Brain pericyte (primary cell): ENCODE measurements at regions not wholly inside any gene's neighbourhood (a gene's known extent, or its start where the extent isn't known, plus 50 kb on each side); places are given as distances from the start of the nearest gene placed in this dataset.

Experiments
- DNase-seq: peaks from one replicate; pipeline ENCODE4 v3.0.0-alpha.2; 2012; ENCODE audit warnings: low read depth, low spot score

DNA sequence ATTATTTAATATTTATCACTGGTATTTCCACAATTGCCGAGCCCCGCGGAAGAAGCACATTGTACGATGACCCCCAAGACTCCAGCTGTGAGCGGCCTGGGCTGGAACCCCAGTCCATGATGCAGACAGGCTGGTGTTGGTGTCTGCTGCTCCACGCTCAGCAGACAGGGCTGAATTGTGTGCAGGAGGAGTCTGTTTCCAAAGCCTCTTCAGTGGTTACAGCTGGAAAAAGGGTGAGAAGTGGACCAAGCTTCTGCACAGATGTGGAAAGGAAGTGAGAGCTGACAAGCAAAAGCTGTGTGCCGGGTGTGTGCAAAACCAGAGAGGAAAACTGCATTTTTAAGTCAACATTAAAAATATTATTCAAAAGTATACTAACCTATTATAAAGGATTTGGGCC is 500.4 kb downstream of the GALR1 start:
- DNase-seq = no peak

DNA sequence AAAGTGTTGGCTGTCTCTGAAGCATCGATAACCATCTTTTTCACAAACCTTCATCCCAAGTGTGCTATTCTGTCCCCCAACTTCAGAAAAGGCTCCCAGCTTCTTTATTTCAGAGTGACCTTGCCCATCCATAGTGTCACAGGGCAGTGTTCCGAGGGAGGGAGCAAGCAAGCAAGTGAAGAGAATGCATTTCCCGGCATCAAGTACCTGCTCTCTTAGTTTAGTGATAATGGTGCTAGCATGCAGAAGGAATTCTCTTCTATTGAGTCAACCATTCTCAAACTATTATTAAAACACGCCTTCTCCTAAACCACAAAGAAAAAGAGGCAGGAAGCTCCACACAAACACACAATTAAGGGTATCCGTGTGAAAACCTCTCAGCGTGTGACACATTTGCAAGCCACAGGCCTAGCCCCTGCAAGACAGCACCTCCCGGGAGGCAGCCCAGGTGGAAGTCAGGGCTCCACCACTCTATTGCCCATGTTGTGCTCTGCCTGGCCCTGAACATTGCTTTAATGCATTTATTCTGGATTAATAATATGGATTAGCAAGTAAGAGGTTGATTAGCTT is 504.9 kb downstream of the GALR1 start:
- DNase-seq = no peak

DNA sequence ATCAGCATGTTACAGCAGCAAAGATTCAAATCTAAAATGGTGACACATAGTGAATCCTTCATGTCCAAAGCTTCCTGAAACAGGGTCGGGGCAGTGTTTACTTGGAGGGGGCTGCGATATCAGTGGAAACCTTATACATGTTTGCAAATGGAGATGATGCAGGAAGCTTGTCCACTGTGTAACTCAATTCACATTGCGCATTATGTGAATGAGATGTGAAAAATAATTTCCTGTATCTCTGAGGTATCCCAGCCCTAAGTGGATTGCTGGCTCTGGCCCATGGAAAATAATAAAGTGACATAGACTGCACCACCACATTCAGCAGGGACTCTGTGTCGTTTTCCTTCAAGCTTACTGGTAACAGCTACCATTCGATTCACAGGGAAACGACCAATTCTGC is 505.5 kb downstream of the GALR1 start:
- no peak for DNase-seq

DNA sequence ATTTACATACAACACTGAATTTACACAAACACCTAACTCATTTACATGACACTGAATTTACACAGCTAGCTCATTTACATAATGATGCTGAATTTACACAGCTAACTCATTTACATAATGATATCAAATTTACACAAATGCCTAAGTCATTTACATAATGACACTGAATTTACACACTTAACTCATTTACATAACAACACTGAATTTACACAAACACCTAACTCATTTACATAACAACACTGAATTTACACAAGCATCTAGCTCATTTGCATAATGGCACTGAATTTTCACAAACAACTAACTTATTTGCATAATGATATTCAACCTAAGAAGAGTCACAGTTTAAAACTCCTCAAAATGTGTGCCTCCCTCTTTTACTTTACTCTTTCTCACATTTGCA is 511.7 kb downstream of the GALR1 start:
- no peak for DNase-seq

DNA sequence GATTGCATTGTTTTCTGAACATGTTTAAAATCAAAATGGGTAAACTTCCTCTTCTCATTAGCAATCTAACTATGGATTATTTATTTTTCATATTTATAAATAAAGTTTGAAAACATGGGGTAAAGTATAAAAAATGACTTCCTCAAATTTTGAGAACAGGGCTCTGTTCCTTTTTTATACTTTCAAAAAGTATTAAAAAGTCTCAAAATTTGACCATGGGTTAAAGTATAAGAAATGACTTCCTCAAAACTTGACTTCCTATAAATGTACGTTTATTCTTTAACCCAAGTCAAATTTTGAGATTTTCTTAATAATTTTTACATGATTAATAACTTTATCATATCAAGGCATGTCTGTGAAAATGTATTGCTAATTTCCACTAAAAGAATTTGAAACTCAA is 512.4 kb downstream of the GALR1 start:
- DNase-seq = no peak

GRCh38 chr18:77762642-77763041 is 513.0 kb downstream of the GALR1 start:
- DNase-seq = no peak

GRCh38 chr18:77763530-77764145 is 514.0 kb downstream of the GALR1 start:
- no peak for DNase-seq

GRCh38 chr18:77765468-77765867 is 515.8 kb downstream of the GALR1 start:
- no peak for DNase-seq

- DNase-seq = no peak
These were observed 516.8 kb downstream of the GALR1 start for GRCh38 chr18:77766421-77766820.

DNA sequence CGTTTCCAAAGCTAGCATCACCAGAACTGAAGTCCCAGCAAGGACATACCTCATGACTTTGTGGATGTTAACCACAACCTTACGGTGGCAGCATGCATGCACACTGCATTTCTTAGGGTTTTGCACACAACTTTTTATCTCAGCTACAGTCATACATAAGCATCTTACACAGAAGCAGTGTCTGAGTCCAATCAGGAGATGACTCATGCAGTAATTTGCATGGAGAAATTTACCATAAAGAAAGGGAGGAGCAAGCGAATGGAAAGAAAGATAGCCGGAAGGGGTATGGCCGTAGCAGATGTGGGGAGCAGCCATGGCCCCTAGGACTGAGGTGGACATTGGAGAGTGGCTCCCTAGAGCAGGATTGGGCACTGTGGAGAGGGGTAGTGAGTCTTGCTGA is 522.5 kb downstream of the GALR1 start:
- DNase-seq = no peak

DNA sequence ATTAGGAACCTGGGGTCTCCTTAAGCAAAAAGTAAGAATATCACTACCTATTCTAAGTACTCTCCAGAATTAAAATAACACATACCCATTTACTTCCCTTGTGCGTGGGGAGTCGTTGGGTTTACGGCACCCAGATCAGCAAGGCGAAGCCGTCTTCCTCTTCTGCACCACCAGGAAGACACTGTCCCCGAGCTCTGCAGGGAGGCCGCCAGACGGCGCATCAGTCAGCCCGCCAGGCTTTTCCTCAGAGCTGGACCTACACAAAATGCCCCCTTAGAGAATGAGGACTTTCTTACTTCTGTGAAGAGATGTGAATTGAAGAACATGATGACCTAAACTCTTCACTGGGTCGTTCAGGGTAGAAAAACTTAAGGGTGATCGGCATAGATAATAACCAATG is 526.5 kb downstream of the GALR1 start:
- no peak for DNase-seq

DNA sequence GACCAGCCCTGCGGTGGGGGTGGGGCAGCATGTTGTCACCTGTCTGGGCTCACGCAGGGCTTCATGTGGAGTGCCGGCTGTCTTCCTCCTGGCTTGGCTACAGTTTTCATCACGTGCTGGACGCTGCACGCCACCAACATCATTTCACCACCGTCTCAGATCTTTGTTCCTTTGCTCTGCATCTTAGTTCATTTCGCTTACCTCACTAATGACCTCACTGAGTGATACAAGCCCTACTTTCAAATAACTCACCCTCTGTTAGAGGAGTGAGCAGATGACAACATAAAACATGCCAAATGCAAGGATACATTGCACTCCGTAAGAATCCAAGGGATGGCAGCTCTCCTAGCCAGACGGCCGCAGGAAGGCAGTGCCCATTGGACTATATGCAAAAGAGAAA is 527.5 kb downstream of the GALR1 start:
- DNase-seq = no peak

DNA sequence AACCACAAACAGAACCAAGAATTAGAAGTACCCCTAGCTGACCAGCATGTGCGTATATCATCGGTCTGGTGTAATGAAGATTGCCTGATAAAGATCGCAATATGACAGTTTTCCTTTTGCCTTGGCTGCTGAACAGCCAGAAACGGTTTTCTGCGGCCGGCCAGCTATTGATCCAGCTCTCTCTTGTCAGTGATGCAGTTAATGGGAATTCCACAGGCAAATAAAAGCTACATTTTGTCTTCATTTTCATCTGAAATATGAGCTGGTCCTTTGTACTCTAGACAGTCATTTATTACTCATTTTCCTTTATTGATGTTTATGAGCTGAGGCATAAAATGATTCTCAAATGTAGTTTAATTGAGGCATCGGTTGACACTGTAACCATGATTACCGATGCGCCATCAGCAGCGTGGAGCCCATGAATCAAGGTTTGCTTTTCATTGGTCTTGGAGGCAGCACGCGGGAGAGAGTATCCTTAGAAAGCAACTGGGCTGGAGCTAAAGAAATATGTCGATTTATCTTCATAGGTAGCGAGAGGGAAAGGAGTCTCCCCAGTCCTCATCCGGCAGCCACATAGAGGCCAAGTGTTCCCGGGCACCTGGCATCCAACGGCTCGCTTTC is 535.2 kb downstream of the GALR1 start:
- DNase-seq = no peak

- no peak for DNase-seq
These were observed 535.8 kb downstream of the GALR1 start for GRCh38 chr18:77785415-77785975.

DNA sequence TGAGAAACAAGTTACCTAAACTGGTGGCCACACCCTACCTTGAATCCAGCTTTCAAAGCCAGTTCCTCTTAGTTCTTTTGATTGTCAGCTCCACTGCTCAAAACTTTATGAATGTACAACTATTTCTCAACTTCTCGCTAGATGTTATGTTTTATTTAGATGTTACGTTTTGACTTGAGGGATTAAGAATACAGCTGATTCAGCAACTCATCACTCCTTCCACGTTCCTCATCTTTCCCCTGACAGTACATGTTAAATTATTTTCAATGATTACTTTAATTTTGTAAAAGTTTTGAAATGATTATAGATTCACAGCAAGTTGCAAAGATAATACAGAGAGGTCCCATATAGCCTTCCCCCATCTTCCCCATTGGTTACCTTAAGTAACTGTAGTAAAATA is 553.4 kb downstream of the GALR1 start:
- DNase-seq = no peak

DNA sequence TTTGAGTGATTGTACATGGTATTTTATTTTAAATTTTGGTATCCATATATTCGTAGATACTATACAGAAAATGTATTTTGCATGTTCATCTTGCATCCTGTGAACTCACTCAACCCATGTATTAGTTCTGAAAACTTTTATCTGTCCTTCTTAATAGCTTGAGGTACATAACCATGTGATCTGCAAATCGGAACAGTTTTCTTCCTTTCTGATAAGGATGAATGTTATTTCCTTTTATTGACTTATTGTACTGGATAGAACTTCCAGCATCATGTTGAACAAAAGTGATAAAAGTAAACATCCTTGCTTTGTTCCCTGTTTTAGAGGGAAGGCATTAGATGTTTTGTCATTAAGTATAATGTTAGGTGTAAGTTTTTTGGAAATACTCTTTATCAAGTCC is 554.7 kb downstream of the GALR1 start:
- no peak for DNase-seq

GRCh38 chr18:77807650-77808049 is 558.0 kb downstream of the GALR1 start:
- DNase-seq = no peak

- DNase-seq = no peak
These were observed 561.9 kb downstream of the GALR1 start for GRCh38 chr18:77811503-77811902.

- DNase-seq = no peak
These were observed 566.2 kb downstream of the GALR1 start for GRCh38 chr18:77815666-77816338.

DNA sequence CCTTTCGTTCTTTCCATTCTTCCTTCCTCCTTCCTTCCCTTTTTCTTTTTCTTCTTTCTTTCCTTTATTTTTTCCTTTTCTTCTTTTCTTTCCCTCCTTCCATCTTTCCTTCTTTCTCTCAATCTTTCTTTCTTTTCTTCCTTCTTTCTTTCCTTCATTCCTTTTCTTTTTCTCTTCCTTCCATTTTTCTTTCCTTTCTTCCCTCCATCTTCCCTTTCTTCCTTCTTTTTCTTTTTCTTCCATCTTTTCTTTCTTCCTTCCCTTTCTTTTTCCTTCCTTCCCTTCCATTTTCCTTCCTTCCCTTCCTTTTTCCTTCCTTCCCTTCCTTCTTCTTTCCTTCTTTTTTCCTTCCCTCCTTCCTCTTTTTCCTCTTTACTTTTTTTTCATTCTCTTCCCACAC is 568.7 kb downstream of the GALR1 start:
- no peak for DNase-seq

DNA sequence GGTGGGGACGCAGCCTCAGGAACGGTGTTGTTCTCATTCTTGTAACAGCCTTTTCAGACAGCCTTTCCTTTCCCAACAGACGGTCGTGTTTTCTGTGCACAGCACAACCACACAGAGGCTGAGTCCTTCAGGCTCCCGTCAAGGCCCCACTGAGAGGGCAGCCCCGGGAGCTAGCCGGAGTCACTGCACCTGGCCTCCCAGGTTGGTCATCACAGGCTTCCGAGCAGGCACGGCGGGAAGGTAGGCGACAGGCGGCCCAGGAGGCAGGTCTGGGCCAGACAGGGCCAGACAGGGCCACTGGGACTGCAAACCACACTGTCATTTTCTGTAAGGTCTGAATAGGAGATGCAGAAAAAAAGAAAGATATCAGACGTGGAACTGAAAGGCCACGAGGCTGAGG is 570.8 kb downstream of the GALR1 start:
- no peak for DNase-seq

- no peak for DNase-seq
These were observed 572.2 kb downstream of the GALR1 start for GRCh38 chr18:77821892-77822291.

DNA sequence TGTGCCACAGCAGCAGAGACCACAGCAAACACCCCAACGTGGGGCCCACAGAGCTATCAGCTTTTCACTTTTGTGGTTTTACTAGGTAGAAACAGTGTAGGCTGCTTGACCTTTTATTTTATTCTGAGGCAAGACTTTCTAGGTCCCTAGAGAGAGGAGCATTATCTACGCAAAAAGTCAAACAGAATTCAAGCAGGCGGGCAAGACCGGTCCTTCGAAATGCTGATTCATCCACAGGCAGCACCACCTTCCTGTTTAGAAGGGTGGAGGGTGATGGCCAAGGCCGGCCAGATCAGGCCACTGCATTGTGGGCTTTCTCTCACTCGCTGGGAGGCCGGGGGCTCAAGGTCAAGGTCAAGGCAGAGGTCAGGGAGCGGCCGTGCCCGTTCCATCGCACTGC is 573.0 kb downstream of the GALR1 start:
- DNase-seq = no peak
